K562 (cell line): ENCODE measurements at regions not wholly inside any gene's neighbourhood (a gene's known extent, or its start where the extent isn't known, plus 50 kb on each side); places are given as distances from the start of the nearest gene placed in this dataset.
A peak's percentile ranks its signal among the peaks of the same experiment; 100 is the strongest.

Experiments
- ATAC-seq: fragments of 200-7000 bp; cut with Tn5 transposase; 3 replicates; pipeline ENCODE4 v1.9.1; 2020; ENCODE audit warnings: moderate library complexity
- BruUV-seq: library from RNA; stranded (reverse); fragments of 400-500 nt; replicated peaks from 2 replicates; lab custom pipeline; 2021; lab: Mats Ljungman, UMichigan
- CTCF ChIA-PET: fragments of 300-600 bp; formaldehyde crosslinking; extraction: SDS; loops from one replicate; lab custom pipeline; 2021; ENCODE audit warnings: low intra/inter-chr PET ratio; lab: Yijun Ruan, JAX
- POLR2A ChIA-PET: fragments of 300-600, 350-650 bp; sonication (Branson Sonifier 250); formaldehyde crosslinking; extraction: SDS; loops from one replicate; lab custom pipeline; 2021; ENCODE audit warnings: antibody characterized with exemption, inconsistent platforms; lab: Yijun Ruan, JAX
- DNase-seq, 4 experiments: peaks; one replicate each; pipeline versions ENCODE4 v3.0.0 to v3.0.0-alpha.2; 2011 to 2018; ENCODE audit warnings: low spot score in 3 of 4, mixed read lengths in 3 of 4; ENCODE audit errors: extremely low read depth in 1 of 4
- FAIRE-seq: peaks from 2 replicates; lab custom pipeline; 2011; peaks lifted over from hg19 to GRCh38; lab: Jason Lieb, UNC
- H2AFZ ChIP-seq: 2 replicates; pipeline ENCODE4 v1.6.0; 2011; ENCODE audit warnings: low read depth, low read length, control low read depth, inconsistent platforms
- H3K27ac ChIP-seq: fragments of 200-600 bp; 3 replicates; pipeline ENCODE4 v1.8.0; 2011; ENCODE audit warnings: low read depth, mild to moderate bottlenecking, control low read depth, inconsistent platforms, low read length, moderate library complexity, mixed read lengths; ENCODE audit errors: extremely low read depth
- H3K27me3 ChIP-seq, 2 experiments: fragments of 300-600 bp in 1 of 2; 2 replicates in 1 of 2; 3 replicates in 1 of 2; pipeline versions ENCODE4 v1.6.0 to v1.8.0; 2011; ENCODE audit warnings: inconsistent platforms in 2 of 2, low read length in 2 of 2, mild to moderate bottlenecking in 1 of 2, mixed read lengths in 1 of 2, moderate library complexity in 1 of 2; ENCODE audit not compliant: control insufficient read depth in 2 of 2, insufficient read depth in 2 of 2
- H3K36me3 ChIP-seq: fragments of 300-600 bp; 3 replicates; pipeline ENCODE4 v1.8.0; 2011; ENCODE audit warnings: mild to moderate bottlenecking, low read length, inconsistent platforms; ENCODE audit not compliant: control insufficient read depth, insufficient read depth
- H3K4me1 ChIP-seq, 2 experiments: fragments of 200-600 bp in 1 of 2; replicated peaks in 1 of 2; 2 replicates in 1 of 2; 3 replicates in 1 of 2; pipeline versions ENCODE4 v1.5.1 to v1.8.0; 2011; ENCODE audit warnings: inconsistent platforms in 2 of 2, low read length in 2 of 2, mild to moderate bottlenecking in 1 of 2, mixed read lengths in 1 of 2, moderate library complexity in 1 of 2; ENCODE audit not compliant: control insufficient read depth in 2 of 2, insufficient read depth in 2 of 2
- H3K4me2 ChIP-seq: 2 replicates; pipeline ENCODE4 v1.6.1; 2011; ENCODE audit warnings: low read length, control low read depth, inconsistent platforms, mixed read lengths; ENCODE audit not compliant: insufficient read depth
- H3K4me3 ChIP-seq: fragments of 200-600 bp; sonication (generic), shearing (Covaris generic); 2 replicates; pipeline ENCODE4 v1.5.1; 2016; ENCODE audit warnings: control low read depth, inconsistent platforms
- H3K79me2 ChIP-seq: fragments of 200-600 bp; 3 replicates; pipeline ENCODE4 v1.8.0; 2011; ENCODE audit warnings: low read length, inconsistent platforms; ENCODE audit not compliant: control insufficient read depth, insufficient read depth
- H3K9ac ChIP-seq, 2 experiments: 2 replicates each; pipeline versions ENCODE4 v1.6.0 to v1.6.1; 2011; ENCODE audit warnings: low read depth in 2 of 2, low read length in 2 of 2, control low read depth in 1 of 2, inconsistent platforms in 1 of 2, mild to moderate bottlenecking in 1 of 2, mixed read lengths in 1 of 2; ENCODE audit not compliant: insufficient read depth in 1 of 2
- H3K9me1 ChIP-seq: one replicate; pipeline ENCODE4 v1.6.0; 2011; ENCODE audit warnings: inconsistent platforms, mild to moderate bottlenecking, low read length, moderate library complexity; ENCODE audit not compliant: control insufficient read depth, insufficient read depth
- H3K9me3 ChIP-seq: replicated peaks from 2 replicates; pipeline ENCODE4 v1.5.1; 2011; ENCODE audit warnings: low read depth, low read length, inconsistent platforms; ENCODE audit not compliant: control insufficient read depth, insufficient read depth
- H4K20me1 ChIP-seq: replicated peaks from 2 replicates; pipeline ENCODE4 v1.6.1; 2011; ENCODE audit warnings: low read length, inconsistent platforms, mixed read lengths; ENCODE audit not compliant: control insufficient read depth, insufficient read depth
- CBFA2T3 ChIP-seq: fragments of 450-650 bp; IDR thresholded peaks from 2 replicates; pipeline ENCODE4 v1.6.1; 2017
- ETV1 ChIP-seq: fragments of 450-650 bp; conservative IDR thresholded peaks from 2 replicates; pipeline ENCODE4 v1.6.1; 2016; ENCODE audit warnings: missing genetic modification characterization, control low read depth, low read depth, missing compliant biosample characterization
- ETV5 ChIP-seq: sonication (generic); formaldehyde crosslinking; IDR thresholded peaks from 2 replicates; pipeline ENCODE4 v1.4.0; 2020; ENCODE audit warnings: low read depth, mild to moderate bottlenecking, missing genetic modification reagents
- GABPA ChIP-seq: fragments of 200-800 bp; sonication (Bioruptor generic); conservative IDR thresholded peaks from 2 replicates; pipeline ENCODE4 v1.6.1; 2016; ENCODE audit warnings: low read depth, missing genetic modification characterization, missing compliant biosample characterization
- HMBOX1 ChIP-seq: sonication (generic); IDR thresholded peaks from 2 replicates; pipeline ENCODE4 v1.6.1; 2016
- MEIS2 ChIP-seq: fragments of 450-650 bp; IDR thresholded peaks from 2 replicates; pipeline ENCODE4 v1.6.1; 2014; ENCODE audit warnings: mild to moderate bottlenecking; ENCODE audit not compliant: partially characterized antibody
- NFE2 ChIP-seq: IDR thresholded peaks from 2 replicates; pipeline ENCODE4 v1.6.1; 2014; ENCODE audit warnings: antibody characterized with exemption, low read depth
- PBX2 ChIP-seq, 2 experiments: IDR thresholded peaks in 1 of 2; conservative IDR thresholded peaks in 1 of 2; 2 replicates each; pipeline ENCODE4 v1.6.1; 2016; ENCODE audit warnings: low read depth in 2 of 2, mild to moderate bottlenecking in 1 of 2, missing compliant biosample characterization in 1 of 2, missing genetic modification characterization in 1 of 2, moderate library complexity in 1 of 2
- PKNOX1 ChIP-seq: fragments of 450-650 bp; IDR thresholded peaks from 2 replicates; pipeline ENCODE4 v1.6.1; 2016
- TEAD4 ChIP-seq, 2 experiments: sonication (generic) in 1 of 2; formaldehyde crosslinking in 1 of 2; IDR thresholded peaks; 2 replicates each; pipeline versions ENCODE4 v1.6.1 to v1.8.0; 2012 to 2022; ENCODE audit warnings: borderline replicate concordance in 1 of 2, inconsistent platforms in 1 of 2, low read length in 1 of 2, mild to moderate bottlenecking in 1 of 2, missing genetic modification reagents in 1 of 2
- WGBS: fragments of 100-300 bp; shearing (Covaris generic); methylation state at CpG from one replicate; pipeline ENCODE4 v1.1.6; 2016; ENCODE audit warnings: low coverage, mixed read lengths; ENCODE audit not compliant: insufficient coverage; ENCODE audit errors: missing lambda C conversion rate; 5-methylcytosine and 5-hydroxymethylcytosine counted together
- in situ Hi-C: fragments of 300-500 bp; cut with MboI; formaldehyde crosslinking; loops from 4 replicates; pipeline ENCODE4 v1.15.0; 2018; ENCODE audit warnings: inconsistent platforms, mixed read lengths
- intact Hi-C: fragments of 100-400 bp; cut with micrococcal nuclease; formaldehyde crosslinking; loops from 2 replicates; pipeline ENCODE4 v1.14.2; 2022
- TF ChIP-seq, protein P1 (sequence below): fragments of 450-650 bp; formaldehyde crosslinking; IDR thresholded peaks from 2 replicates; pipeline ENCODE4 v1.4.0; 2020; ENCODE audit warnings: mild to moderate bottlenecking, moderate library complexity
- TF ChIP-seq, protein P2 (sequence below): fragments of 250-450 bp; sonication (Bioruptor Pico); IDR thresholded peaks from 2 replicates; pipeline ENCODE4 v1.6.1; 2021; ENCODE audit warnings: mild to moderate bottlenecking

- Histone ChIP-seq H3K9me3 (no peaks in the 10 kb centered on the region), H3K4me2 (no peak overlapping the region), H3K79me2 (no peaks in the 10 kb centered on the region), H2AFZ (no peak overlapping the region), H3K27me3 (no peaks in the 10 kb centered on the region; a peak in 1 of 5 replicates), H4K20me1 (no peaks in the 10 kb centered on the region), H3K4me1 (no peaks in the 10 kb centered on the region; a peak in 3 of 5 replicates), H3K36me3 (no peaks in the 10 kb centered on the region), H3K9me1 (no peaks in the 10 kb centered on the region), H3K4me3 (no peak overlapping the region), H3K27ac (no peak overlapping the region), H3K9ac (no peak overlapping the region)
- ChIA-PET CTCF (no interaction called here), POLR2A (interaction anchor here (0.6 kb wide), 1 partner anchor 1558 kb away, joined by 3 read pairs; no protein-coding TSS in a partner anchor)
- BruUV-seq = no TSS peak
- 19% methylated on average over 2 of the region's 2 CpGs for WGBS
- ATAC-seq (peak; percentile 50; the same call in 2 of the 3 replicates), DNase-seq (peak in 1 of 4 experiments; percentile 39), FAIRE-seq (peak; percentile 56)
- in situ Hi-C loops (no loop called here), intact Hi-C loops (no loop called here)
- TF ChIP-seq CBFA2T3 = peak; percentile 43
- TF ChIP-seq, protein P1, sequence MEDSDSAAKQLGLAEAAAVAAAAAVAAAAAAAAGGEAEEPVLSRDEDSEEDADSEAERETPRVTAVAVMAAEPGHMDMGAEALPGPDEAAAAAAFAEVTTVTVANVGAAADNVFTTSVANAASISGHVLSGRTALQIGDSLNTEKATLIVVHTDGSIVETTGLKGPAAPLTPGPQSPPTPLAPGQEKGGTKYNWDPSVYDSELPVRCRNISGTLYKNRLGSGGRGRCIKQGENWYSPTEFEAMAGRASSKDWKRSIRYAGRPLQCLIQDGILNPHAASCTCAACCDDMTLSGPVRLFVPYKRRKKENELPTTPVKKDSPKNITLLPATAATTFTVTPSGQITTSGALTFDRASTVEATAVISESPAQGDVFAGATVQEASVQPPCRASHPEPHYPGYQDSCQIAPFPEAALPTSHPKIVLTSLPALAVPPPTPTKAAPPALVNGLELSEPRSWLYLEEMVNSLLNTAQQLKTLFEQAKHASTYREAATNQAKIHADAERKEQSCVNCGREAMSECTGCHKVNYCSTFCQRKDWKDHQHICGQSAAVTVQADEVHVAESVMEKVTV (CRISPR knock-in tag) = no peak
- peak; percentile 90 for TF ChIP-seq MEIS2
- TF ChIP-seq, protein P2, sequence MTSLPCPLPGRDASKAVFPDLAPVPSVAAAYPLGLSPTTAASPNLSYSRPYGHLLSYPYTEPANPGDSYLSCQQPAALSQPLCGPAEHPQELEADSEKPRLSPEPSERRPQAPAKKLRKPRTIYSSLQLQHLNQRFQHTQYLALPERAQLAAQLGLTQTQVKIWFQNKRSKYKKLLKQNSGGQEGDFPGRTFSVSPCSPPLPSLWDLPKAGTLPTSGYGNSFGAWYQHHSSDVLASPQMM (CRISPR knock-in tag) = no peak
- TF ChIP-seq PBX2 (CRISPR knock-in tag; IDR thresholded peaks at IDR 0.05; ENCODE audit: low read depth) = no peak; the same call in 1 of the 2 replicates
- TF ChIP-seq PBX2 (tag; conservative IDR thresholded peaks at IDR 0.05; ENCODE audit: low read depth) = peak; percentile 87
- peak; percentile 65 for TF ChIP-seq NFE2
- TF ChIP-seq PKNOX1 = peak; percentile 69
- TF ChIP-seq ETV5 = peak; percentile 39; the same call in 1 of the 2 replicates
- peak; percentile 51; the same call in 1 of the 2 replicates for TF ChIP-seq ETV1 (tag)
- TF ChIP-seq GABPA = peak; percentile 49; the same call in 1 of the 2 replicates
- TF ChIP-seq HMBOX1 = peak; percentile 63; the same call in 1 of the 2 replicates
- peak; percentile 24; the same call in 1 of the 2 replicates for TF ChIP-seq TEAD4 (IDR thresholded peaks at IDR 0.05; ENCODE audit: low read length)
- no peak for TF ChIP-seq TEAD4 (CRISPR knock-in tag; IDR thresholded peaks at IDR 0.05; ENCODE audit: borderline replicate concordance)
Measured at GRCh38 chr3:177835008-177835407, 637.7 kb upstream of the TBL1XR1 start.
